ENCODE measurements at regions not wholly inside any gene's neighbourhood (a gene's known extent, or its start where the extent isn't known, plus 50 kb on each side); places are given as distances from the start of the nearest gene placed in this dataset.

- in situ Hi-C loops (cut with MboI; ENCODE audit: low pct_ligation_motif_present in 1 of 4, low pct_unique_long_range_greater_than_20kb in 1 of 4, low sequenced_read_pairs in 3 of 4) (no loop called here), intact Hi-C loops (cut with DNase I; ENCODE audit: low total_unique reads) (no loop called here)
- Histone ChIP-seq H3K4me1 (peaks cover 0 to 8% (median 0%) of the 10 kb centered on the region in 4 donors), H3K27ac (no peak overlapping the region), H3K36me3 (no peaks in the 10 kb centered on the region), H3K4me3 (no peak overlapping the region), H3K27me3 (no peaks in the 10 kb centered on the region), H3K9me3 (no peaks in the 10 kb centered on the region)
- WGBS, 2 donors (ENCODE audit: low coverage in 1 of 2) = 80 to 88% methylated on average over 7 to 9 of the region's 9 CpGs
- DNase-seq = no peak
- TF ChIP-seq POLR2AphosphoS5 (IDR thresholded peaks at IDR 0.05) (no peak), CTCF (IDR thresholded peaks at IDR 0.05) (no peak), POLR2A (IDR thresholded peaks at IDR 0.05) (no peak), EP300 (IDR thresholded peaks at IDR 0.05; ENCODE audit: low read depth) (no peak)
Observed at GRCh38 chr6:163717106-163717764, 302.7 kb downstream of the QKI start.

GRCh38 chr6:163716690-163717089, 302.2 kb downstream of the QKI start:
- Histone ChIP-seq H3K36me3 (no peaks in the 10 kb centered on the region), H3K4me1 (peaks cover 0 to 11% (median 0%) of the 10 kb centered on the region in 4 donors), H3K9me3 (no peaks in the 10 kb centered on the region), H3K27me3 (no peaks in the 10 kb centered on the region), H3K4me3 (no peak overlapping the region), H3K27ac (no peak overlapping the region)
- WGBS, 2 donors (ENCODE audit: low coverage in 1 of 2) = 82% methylated on average over 6 of the region's 6 CpGs; no CpG with 5 or more reads in 1 of the 2 donors
- no peak for TF ChIP-seq POLR2A (IDR thresholded peaks at IDR 0.05)
- TF ChIP-seq POLR2AphosphoS5 (IDR thresholded peaks at IDR 0.05) = no peak
- TF ChIP-seq EP300 (IDR thresholded peaks at IDR 0.05; ENCODE audit: low read depth) = no peak
- TF ChIP-seq CTCF (IDR thresholded peaks at IDR 0.05) = no peak
- intact Hi-C loops (cut with DNase I; ENCODE audit: low total_unique reads) = no loop called here
- in situ Hi-C loops (cut with MboI; ENCODE audit: low pct_ligation_motif_present in 1 of 4, low pct_unique_long_range_greater_than_20kb in 1 of 4, low sequenced_read_pairs in 3 of 4) = no loop called here
- peak; percentile 18 for DNase-seq

GRCh38 chr6:163715846-163716245, 301.3 kb downstream of the QKI start:
- intact Hi-C loops (cut with DNase I; ENCODE audit: low total_unique reads) = no loop called here
- in situ Hi-C loops (cut with MboI; ENCODE audit: low pct_ligation_motif_present in 1 of 4, low pct_unique_long_range_greater_than_20kb in 1 of 4, low sequenced_read_pairs in 3 of 4) = no loop called here

GRCh38 chr6:163714179-163714578, 299.7 kb downstream of the QKI start:
- no peak for TF ChIP-seq POLR2AphosphoS5 (IDR thresholded peaks at IDR 0.05)
- no peak for TF ChIP-seq EP300 (IDR thresholded peaks at IDR 0.05; ENCODE audit: low read depth)
- TF ChIP-seq CTCF (IDR thresholded peaks at IDR 0.05) = no peak
- TF ChIP-seq POLR2A (IDR thresholded peaks at IDR 0.05) = no peak
- Histone ChIP-seq H3K9me3 (no peaks in the 10 kb centered on the region), H3K36me3 (no peaks in the 10 kb centered on the region), H3K4me3 (no peak overlapping the region), H3K27ac (no peak overlapping the region), H3K27me3 (no peaks in the 10 kb centered on the region), H3K4me1 (peaks cover 0 to 31% (median 0%) of the 10 kb centered on the region in 4 donors)
- WGBS, 2 donors (ENCODE audit: low coverage in 1 of 2) = 79 to 90% methylated on average over 8 to 10 of the region's 10 CpGs
- intact Hi-C loops (cut with DNase I; ENCODE audit: low total_unique reads) = no loop called here
- in situ Hi-C loops (cut with MboI; ENCODE audit: low pct_ligation_motif_present in 1 of 4, low pct_unique_long_range_greater_than_20kb in 1 of 4, low sequenced_read_pairs in 3 of 4) = no loop called here
- no peak for DNase-seq

More at GRCh38 chr6:163715846-163716245, 301.3 kb downstream of the QKI start:
- Histone ChIP-seq H3K4me1 (peaks cover 0 to 18% (median 0%) of the 10 kb centered on the region in 4 donors), H3K27me3 (no peaks in the 10 kb centered on the region), H3K9me3 (no peaks in the 10 kb centered on the region), H3K4me3 (no peak overlapping the region), H3K27ac (no peak overlapping the region), H3K36me3 (no peaks in the 10 kb centered on the region)
- 92% methylated on average over 7 of the region's 7 CpGs; no CpG with 5 or more reads in 1 of the 2 donors for WGBS, 2 donors (ENCODE audit: low coverage in 1 of 2)
- DNase-seq = no peak
- TF ChIP-seq POLR2AphosphoS5 (IDR thresholded peaks at IDR 0.05) = no peak
- no peak for TF ChIP-seq EP300 (IDR thresholded peaks at IDR 0.05; ENCODE audit: low read depth)
- TF ChIP-seq POLR2A (IDR thresholded peaks at IDR 0.05) = no peak
- no peak for TF ChIP-seq CTCF (IDR thresholded peaks at IDR 0.05)
